Activated CD4-positive, alpha-beta T cell treated with anti-CD3 and anti-CD28 coated beads, Interleukin-2, amount 10 ng/mL, durations not matched to agents 24 days and 14 days (primary cell): ENCODE measurements at regions not wholly inside any gene's neighbourhood (a gene's known extent, or its start where the extent isn't known, plus 50 kb on each side); places are given as distances from the start of the nearest gene placed in this dataset.

Experiments used
- DNase-seq: peaks from one replicate; pipeline ENCODE4 v3.0.0; 2022
- H3K27ac Mint-ChIP-seq: one replicate; pipeline ENCODE4 v1.8.0; 2022; ENCODE audit warnings: mild to moderate bottlenecking, mixed read lengths
- H3K27me3 Mint-ChIP-seq: one replicate; pipeline ENCODE4 v1.8.0; 2022; ENCODE audit warnings: mixed read lengths
- H3K36me3 Mint-ChIP-seq: one replicate; pipeline ENCODE4 v1.8.0; 2022; ENCODE audit warnings: low read depth, mild to moderate bottlenecking, mixed read lengths
- H3K4me1 Mint-ChIP-seq: one replicate; pipeline ENCODE4 v1.8.0; 2021; ENCODE audit warnings: mixed read lengths
- H3K4me3 Mint-ChIP-seq: one replicate; pipeline ENCODE4 v1.8.0; 2022; ENCODE audit warnings: mild to moderate bottlenecking, moderate library complexity, mixed read lengths
- H3K9me3 Mint-ChIP-seq: one replicate; pipeline ENCODE4 v1.8.0; 2021; ENCODE audit warnings: mixed read lengths
- intact Hi-C: fragments of 100-400 bp; cut with micrococcal nuclease; formaldehyde crosslinking; loops from one replicate; pipeline ENCODE4 v1.15.1; 2023

- intact Hi-C loops = no loop called here
- H3K27me3 Mint-ChIP-seq = no peaks in the 10 kb centered on the region
- no peaks in the 10 kb centered on the region for H3K9me3 Mint-ChIP-seq
- no peak overlapping the region for H3K4me3 Mint-ChIP-seq
- H3K36me3 Mint-ChIP-seq = no peaks in the 10 kb centered on the region
- DNase-seq = no peak
- peaks cover 49% of the 10 kb centered on the region for H3K4me1 Mint-ChIP-seq
- H3K27ac Mint-ChIP-seq = peak overlapping the region; percentile 68
Measured at GRCh38 chr16:85984947-85985451, 86.0 kb downstream of the IRF8 start.

- Mint-ChIP-seq H3K4me1 (peaks cover 59% of the 10 kb centered on the region), H3K27ac (peak overlapping the region; percentile 85), H3K9me3 (peaks cover 6% of the 10 kb centered on the region)
Measured at GRCh38 chr16:85986931-85987749, 88.2 kb downstream of the IRF8 start.

GRCh38 chr16:85987750-85988078 is 88.8 kb downstream of the IRF8 start:
- Mint-ChIP-seq H3K4me1 (peaks cover 63% of the 10 kb centered on the region), H3K27ac (peak overlapping the region; percentile 99), H3K9me3 (peaks cover 6% of the 10 kb centered on the region), H3K4me3 (peak overlapping the region; percentile 81), H3K36me3 (no peaks in the 10 kb centered on the region), H3K27me3 (no peaks in the 10 kb centered on the region)
- intact Hi-C loops = loop anchor here (1.0 to 2.0 kb wide), 5 partner anchors 18 to 166 kb away; no protein-coding TSS in a partner anchor
- no peak for DNase-seq

More at GRCh38 chr16:85986931-85987749, 88.2 kb downstream of the IRF8 start:
- peak overlapping the region; percentile 42 for H3K4me3 Mint-ChIP-seq
- no peaks in the 10 kb centered on the region for H3K27me3 Mint-ChIP-seq
- intact Hi-C loops = loop anchor here (1.0 kb wide), 1 partner anchor 166 kb away; no protein-coding TSS in a partner anchor
- peak; percentile 78 for DNase-seq
- no peaks in the 10 kb centered on the region for H3K36me3 Mint-ChIP-seq

GRCh38 chr16:85988306-85988705 is 89.3 kb downstream of the IRF8 start:
- intact Hi-C loops = loop anchor here (1.0 to 2.0 kb wide), 4 partner anchors 19 to 100 kb away; no protein-coding TSS in a partner anchor
- Mint-ChIP-seq H3K9me3 (peaks cover 6% of the 10 kb centered on the region), H3K36me3 (no peaks in the 10 kb centered on the region), H3K4me3 (peak overlapping the region; percentile 81), H3K4me1 (peaks cover 66% of the 10 kb centered on the region), H3K27me3 (no peaks in the 10 kb centered on the region), H3K27ac (peak overlapping the region; percentile 99)
- no peak for DNase-seq

GRCh38 chr16:85988723-85989313 is 89.9 kb downstream of the IRF8 start:
- Mint-ChIP-seq H3K27me3 (no peaks in the 10 kb centered on the region), H3K27ac (peak overlapping the region; percentile 99), H3K36me3 (no peaks in the 10 kb centered on the region), H3K4me3 (peak overlapping the region; percentile 81), H3K9me3 (peaks cover 6% of the 10 kb centered on the region), H3K4me1 (peaks cover 66% of the 10 kb centered on the region)
- intact Hi-C loops = loop anchor here (1.0 to 2.0 kb wide), 7 partner anchors 18 to 107 kb away; no protein-coding TSS in a partner anchor
- peak; percentile 74 for DNase-seq

- Mint-ChIP-seq H3K9me3 (peaks cover 6% of the 10 kb centered on the region), H3K27me3 (no peaks in the 10 kb centered on the region), H3K36me3 (no peaks in the 10 kb centered on the region), H3K4me1 (peaks cover 64% of the 10 kb centered on the region), H3K4me3 (peak overlapping the region; percentile 81), H3K27ac (peak overlapping the region; percentile 99)
- DNase-seq = no peak
- intact Hi-C loops = loop anchor here (1.0 to 2.0 kb wide), 6 partner anchors 18 to 107 kb away; no protein-coding TSS in a partner anchor
Measured at GRCh38 chr16:85989376-85989775, 90.4 kb downstream of the IRF8 start.

- no peaks in the 10 kb centered on the region for H3K36me3 Mint-ChIP-seq
- no peaks in the 10 kb centered on the region for H3K27me3 Mint-ChIP-seq
- H3K27ac Mint-ChIP-seq = peak overlapping the region; percentile 99
- peak overlapping the region; percentile 81 for H3K4me3 Mint-ChIP-seq
- peaks cover 64% of the 10 kb centered on the region for H3K4me1 Mint-ChIP-seq
- peaks cover 6% of the 10 kb centered on the region for H3K9me3 Mint-ChIP-seq
- no peak for DNase-seq
- intact Hi-C loops = loop anchor here (1.0 to 10.0 kb wide), 9 partner anchors 9 to 675 kb away; no protein-coding TSS in a partner anchor
Measured at GRCh38 chr16:85989863-85990643, 91.1 kb downstream of the IRF8 start.

- Mint-ChIP-seq H3K27me3 (no peaks in the 10 kb centered on the region), H3K36me3 (no peaks in the 10 kb centered on the region), H3K9me3 (peaks cover 6% of the 10 kb centered on the region), H3K4me1 (peaks cover 66% of the 10 kb centered on the region), H3K4me3 (peak overlapping the region; percentile 81), H3K27ac (peak overlapping the region; percentile 99)
- intact Hi-C loops = loop anchor here (1.0 to 10.0 kb wide), 3 partner anchors 8 to 674 kb away; no protein-coding TSS in a partner anchor
- DNase-seq = no peak
Measured at GRCh38 chr16:85990861-85991301, 91.9 kb downstream of the IRF8 start.

GRCh38 chr16:85991425-85991824 is 92.5 kb downstream of the IRF8 start:
- intact Hi-C loops = loop anchor here (10.0 kb wide), 1 partner anchor 673 kb away; no protein-coding TSS in a partner anchor
- Mint-ChIP-seq H3K4me1 (peaks cover 66% of the 10 kb centered on the region), H3K27ac (peak overlapping the region; percentile 48), H3K27me3 (no peaks in the 10 kb centered on the region), H3K36me3 (no peaks in the 10 kb centered on the region), H3K9me3 (peaks cover 6% of the 10 kb centered on the region), H3K4me3 (no peak overlapping the region)
- no peak for DNase-seq

- Mint-ChIP-seq H3K27me3 (no peaks in the 10 kb centered on the region), H3K36me3 (no peaks in the 10 kb centered on the region), H3K27ac (peak overlapping the region; percentile 34), H3K9me3 (peaks cover 6% of the 10 kb centered on the region), H3K4me1 (peaks cover 62% of the 10 kb centered on the region), H3K4me3 (no peak overlapping the region)
- intact Hi-C loops = loop anchor here (10.0 kb wide), 1 partner anchor 673 kb away; no protein-coding TSS in a partner anchor
- DNase-seq = no peak
Measured at GRCh38 chr16:85991856-85992255, 92.9 kb downstream of the IRF8 start.

- Mint-ChIP-seq H3K9me3 (peaks cover 6% of the 10 kb centered on the region), H3K4me1 (peaks cover 57% of the 10 kb centered on the region), H3K36me3 (no peaks in the 10 kb centered on the region), H3K27ac (peak overlapping the region; percentile 34), H3K27me3 (no peaks in the 10 kb centered on the region), H3K4me3 (no peak overlapping the region)
- intact Hi-C loops = loop anchor here (10.0 kb wide), 1 partner anchor 672 kb away; no protein-coding TSS in a partner anchor
- no peak for DNase-seq
Measured at GRCh38 chr16:85992359-85992758, 93.4 kb downstream of the IRF8 start.

- peaks cover 55% of the 10 kb centered on the region for H3K4me1 Mint-ChIP-seq
- H3K4me3 Mint-ChIP-seq = no peak overlapping the region
- no peak for DNase-seq
- peak overlapping the region; percentile 29 for H3K27ac Mint-ChIP-seq
- peaks cover 6% of the 10 kb centered on the region for H3K9me3 Mint-ChIP-seq
- intact Hi-C loops = loop anchor here (10.0 kb wide), 1 partner anchor 672 kb away; no protein-coding TSS in a partner anchor
- H3K36me3 Mint-ChIP-seq = no peaks in the 10 kb centered on the region
- no peaks in the 10 kb centered on the region for H3K27me3 Mint-ChIP-seq
Measured at GRCh38 chr16:85992779-85993178, 93.8 kb downstream of the IRF8 start.
